Kidney epithelial cell (primary cell): ENCODE measurements at regions not wholly inside any gene's neighbourhood (a gene's known extent, or its start where the extent isn't known, plus 50 kb on each side); places are given as distances from the start of the nearest gene placed in this dataset.

Source experiments
- DNase-seq: peaks from one replicate; pipeline ENCODE4 v3.0.0-alpha.2; 2010; ENCODE audit warnings: low read depth
- H3K27me3 ChIP-seq: 2 replicates; pipeline ENCODE4 v1.6.0; 2011; ENCODE audit warnings: low read length; ENCODE audit not compliant: control insufficient read depth, insufficient read depth
- H3K36me3 ChIP-seq: 2 replicates; pipeline ENCODE4 v1.5.1; 2011; ENCODE audit warnings: low read length; ENCODE audit not compliant: control insufficient read depth, insufficient read depth
- H3K4me3 ChIP-seq: 2 replicates; pipeline ENCODE4 v1.5.1; 2011; ENCODE audit warnings: low read depth, mild to moderate bottlenecking, control low read depth, low read length
- CTCF ChIP-seq: IDR thresholded peaks from 2 replicates; pipeline ENCODE4 v1.5.1; 2011; ENCODE audit warnings: mild to moderate bottlenecking, moderate library complexity, low read length, control low read depth, inconsistent platforms; ENCODE audit not compliant: insufficient read depth, poor library complexity, severe bottlenecking

- no peak for TF ChIP-seq CTCF
- Histone ChIP-seq H3K36me3 (no peaks in the 10 kb centered on the region), H3K27me3 (peaks cover 2% of the 10 kb centered on the region), H3K4me3 (no peak overlapping the region)
- DNase-seq = no peak
Observed at GRCh38 chr6:85127696-85128243, 322.1 kb upstream of the NT5E start.

GRCh38 chr6:85127168-85127498 is 322.8 kb upstream of the NT5E start:
- TF ChIP-seq CTCF = no peak
- peaks cover 2% of the 10 kb centered on the region for H3K27me3 ChIP-seq

DNA sequence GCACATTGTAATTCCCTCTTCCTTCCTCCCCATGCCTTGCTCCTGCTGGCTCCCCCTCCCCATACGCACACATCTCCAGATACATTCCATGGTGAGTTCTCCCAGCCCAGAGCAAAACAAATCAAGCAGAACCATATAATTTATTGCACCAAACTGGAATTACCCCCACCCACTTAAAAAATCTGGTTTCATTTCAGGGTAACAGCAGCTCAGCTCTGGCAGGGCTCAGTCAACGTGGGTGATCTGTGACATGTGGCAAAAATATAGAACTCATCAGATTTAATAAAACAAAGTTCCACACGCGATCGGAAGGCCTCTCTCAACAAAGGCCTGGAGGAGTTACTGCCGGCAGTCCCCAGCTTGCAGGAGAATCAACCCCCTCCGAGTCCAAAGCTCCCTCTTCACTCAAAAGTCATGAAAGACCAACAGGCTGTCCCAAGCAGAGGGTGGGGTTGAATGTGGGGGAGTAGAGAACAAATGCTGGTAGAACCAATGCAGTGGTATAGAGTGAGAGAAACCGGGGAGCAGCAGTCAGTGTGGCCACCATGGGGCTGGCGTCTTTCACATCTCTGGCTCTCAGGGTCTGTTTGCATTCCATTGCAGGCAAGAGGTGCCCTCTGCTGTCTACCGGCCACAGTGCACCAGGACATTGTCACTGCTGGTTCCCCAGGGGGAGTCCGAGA is 323.3 kb upstream of the NT5E start:
- Histone ChIP-seq H3K36me3 (no peaks in the 10 kb centered on the region), H3K27me3 (peaks cover 2% of the 10 kb centered on the region), H3K4me3 (no peak overlapping the region)
- TF ChIP-seq CTCF = peak; percentile 82
- peak; percentile 5 for DNase-seq

More at GRCh38 chr6:85127168-85127498, 322.8 kb upstream of the NT5E start:
- Histone ChIP-seq H3K36me3 (no peaks in the 10 kb centered on the region), H3K4me3 (no peak overlapping the region)
- no peak for DNase-seq

GRCh38 chr6:85125526-85125925 is 324.4 kb upstream of the NT5E start:
- Histone ChIP-seq H3K4me3 (no peak overlapping the region), H3K36me3 (no peaks in the 10 kb centered on the region), H3K27me3 (peaks cover 2% of the 10 kb centered on the region)
- no peak for TF ChIP-seq CTCF
- no peak for DNase-seq

DNA sequence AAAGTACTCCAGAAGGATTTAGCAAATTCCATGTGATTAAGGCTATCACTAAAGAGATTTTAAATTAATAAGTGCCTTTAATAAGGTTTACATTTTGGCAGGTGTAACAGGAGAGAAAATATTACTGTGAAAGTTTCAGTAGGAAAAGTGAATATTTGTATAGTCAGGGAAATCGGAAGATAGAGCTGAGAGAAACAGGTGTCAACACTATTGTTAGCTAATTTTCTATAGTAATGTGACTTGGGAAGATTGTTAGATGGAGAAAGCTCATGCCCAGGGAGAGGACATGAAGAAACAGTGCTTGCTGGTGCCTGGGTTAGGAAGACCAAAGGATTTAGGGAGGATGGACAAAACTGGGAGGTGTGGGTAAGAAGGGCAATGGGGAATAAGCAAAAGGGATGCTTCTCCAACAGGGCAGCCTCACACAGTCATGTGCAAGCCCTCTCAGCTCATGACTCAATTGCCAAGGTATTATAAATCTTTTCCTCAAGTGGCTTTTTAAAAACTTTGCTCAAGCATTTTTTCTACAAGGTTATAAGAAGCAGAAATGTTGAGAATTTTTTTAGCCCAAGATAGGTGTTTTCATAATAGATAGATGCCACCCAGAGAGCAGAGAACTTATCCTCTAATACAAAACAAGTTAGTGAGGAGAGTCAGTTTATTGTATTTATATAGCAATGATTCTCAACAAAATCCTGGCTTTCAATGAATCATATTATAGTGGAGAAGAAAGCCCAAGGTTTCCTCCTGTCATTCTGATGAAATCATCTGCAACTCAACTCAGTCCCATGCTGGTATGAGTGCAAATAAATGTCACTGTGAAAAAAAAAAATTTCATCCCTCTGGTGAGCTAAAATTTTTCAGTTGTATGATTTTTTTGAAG is 325.2 kb upstream of the NT5E start:
- Histone ChIP-seq H3K4me3 (no peak overlapping the region), H3K36me3 (no peaks in the 10 kb centered on the region), H3K27me3 (peaks cover 2% of the 10 kb centered on the region)
- no peak for DNase-seq
- TF ChIP-seq CTCF = no peak
